ENCODE measurements at regions not wholly inside any gene's neighbourhood (a gene's known extent, or its start where the extent isn't known, plus 50 kb on each side); places are given as distances from the start of the nearest gene placed in this dataset.
A peak's percentile ranks its signal among the peaks of the same experiment; 100 is the strongest.
"Not testable (repeated sequence)": the region's sequence is repeated elsewhere in the genome, so short reads cannot be mapped to it uniquely, and the experiment has no call there.

DNA sequence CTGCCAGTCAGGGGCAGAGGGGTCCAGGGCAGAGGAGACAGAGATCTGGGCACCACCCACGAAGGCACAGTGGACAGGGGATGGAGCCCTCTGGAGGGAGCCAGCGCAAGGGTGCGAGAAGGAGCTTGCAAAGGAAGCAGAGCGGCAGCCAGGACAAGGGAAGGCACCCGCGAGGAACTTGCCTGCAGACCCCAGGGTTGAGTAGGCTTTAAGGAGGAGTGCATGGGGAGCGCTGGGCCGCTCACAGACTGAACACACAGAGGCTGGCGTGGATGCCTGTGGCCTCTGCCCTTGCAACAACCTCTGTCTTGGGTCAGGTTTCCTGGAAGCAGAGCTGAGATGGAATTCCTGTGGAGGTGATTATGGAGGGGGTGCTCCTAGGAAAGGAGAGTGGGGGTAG, 374.4 kb downstream of the CNTNAP3B start:
- DNase-seq (ENCODE audit: low read depth in 2 of 2) = not testable (repeated sequence)

DNA sequence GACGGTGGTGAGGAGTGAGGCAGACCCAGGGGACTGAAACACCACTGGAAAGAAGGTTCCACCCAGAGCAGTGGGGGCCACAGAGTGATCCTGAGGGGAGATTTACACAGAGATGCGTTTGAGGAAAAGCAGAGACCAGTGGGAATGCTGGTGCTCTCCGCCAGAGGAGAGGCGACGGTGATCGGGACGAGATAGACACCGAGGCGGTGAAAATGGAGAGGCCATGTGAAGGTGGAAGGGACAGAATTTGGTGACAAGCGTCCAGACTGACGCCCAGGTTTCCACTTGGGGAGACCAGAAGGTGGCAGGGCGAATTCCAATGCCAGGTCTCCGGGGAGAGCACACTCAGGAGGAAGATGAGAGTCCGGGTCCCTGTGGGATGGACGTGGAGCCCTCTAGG, 374.8 kb downstream of the CNTNAP3B start:
- DNase-seq (ENCODE audit: low read depth in 2 of 2) = not testable (repeated sequence)

DNA sequence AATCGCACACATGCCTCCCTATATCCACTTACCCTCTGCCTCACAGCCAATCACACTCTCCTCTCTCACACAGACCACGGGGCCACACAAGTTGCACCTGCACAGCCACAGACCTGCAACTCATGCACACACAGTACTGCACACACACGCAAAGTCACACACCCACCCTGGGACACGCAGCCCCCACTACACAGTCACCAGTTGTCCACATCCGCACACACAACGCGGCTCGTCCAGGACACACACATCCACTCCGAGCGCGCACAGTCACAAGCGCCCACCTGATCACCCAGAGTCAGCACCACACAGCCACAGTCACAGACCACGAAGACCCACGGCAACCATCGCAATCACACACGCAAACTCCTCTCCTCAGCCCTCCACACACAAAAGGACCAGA, 387.3 kb downstream of the CNTNAP3B start:
- not testable (repeated sequence) for DNase-seq (ENCODE audit: low read depth in 2 of 2)

DNA sequence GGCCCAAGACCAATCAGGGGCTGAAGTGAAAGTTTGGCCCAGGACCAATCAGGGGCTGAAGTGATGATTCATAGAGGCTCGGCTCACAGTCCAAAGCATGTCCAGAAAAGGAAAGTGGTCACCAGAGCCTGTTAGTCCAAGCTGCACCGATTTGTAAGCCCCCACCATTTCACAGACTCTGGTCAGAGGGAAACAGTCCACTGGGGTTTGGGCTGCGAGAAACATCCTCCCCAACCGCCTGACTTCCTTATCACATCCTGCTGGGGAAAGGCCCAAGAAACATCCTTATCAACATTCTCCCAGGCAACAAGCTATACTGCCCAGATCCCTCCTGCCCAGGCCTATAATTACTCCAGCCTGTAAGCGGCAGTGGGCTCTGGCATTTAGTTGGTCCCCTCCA, 388.1 kb downstream of the CNTNAP3B start:
- not testable (repeated sequence) for DNase-seq (ENCODE audit: low read depth in 2 of 2)

DNA sequence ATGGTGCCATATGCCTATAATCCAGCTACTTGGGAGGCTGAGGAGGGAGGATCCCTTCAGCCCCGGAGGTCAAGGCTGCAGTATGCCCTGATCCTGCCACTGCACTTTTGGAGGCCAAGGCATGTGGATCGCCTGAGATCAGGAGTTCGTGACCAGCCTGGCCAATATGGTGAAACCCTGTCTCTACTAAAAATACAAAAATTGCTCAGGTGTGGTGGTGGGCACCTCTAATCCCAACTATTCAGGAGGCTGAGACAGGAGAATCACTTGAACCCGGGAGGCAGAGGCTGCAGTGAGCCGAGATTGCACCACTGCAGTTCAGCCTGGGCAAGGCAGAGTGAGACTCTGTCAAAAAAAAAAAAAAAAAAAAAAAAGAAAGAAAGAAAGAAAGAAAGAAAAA, 390.5 kb downstream of the CNTNAP3B start:
- DNase-seq (ENCODE audit: low read depth in 2 of 2) = not testable (repeated sequence)

DNA sequence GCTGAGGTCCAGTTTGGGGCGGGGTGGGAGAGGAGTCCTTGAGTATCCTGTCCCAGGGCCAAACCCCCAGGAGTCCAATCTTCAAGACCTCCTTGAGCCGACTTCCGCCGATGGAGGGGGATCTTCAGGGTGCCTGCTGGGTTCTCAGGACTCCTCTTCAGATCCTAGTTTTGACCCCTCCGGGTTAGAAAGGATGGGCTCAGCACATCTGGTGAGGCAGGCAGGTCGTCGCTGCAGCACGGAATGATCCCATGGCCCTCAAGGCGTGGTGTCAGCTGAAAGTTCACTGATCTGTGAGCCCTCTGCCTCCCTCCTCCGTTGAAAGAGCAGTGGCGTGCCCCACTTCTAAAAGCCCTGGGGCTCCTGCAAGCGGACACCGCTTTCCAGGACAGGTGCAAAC, 430.0 kb downstream of the CNTNAP3B start:
- not testable (repeated sequence) for DNase-seq (ENCODE audit: low read depth in 2 of 2)

DNA sequence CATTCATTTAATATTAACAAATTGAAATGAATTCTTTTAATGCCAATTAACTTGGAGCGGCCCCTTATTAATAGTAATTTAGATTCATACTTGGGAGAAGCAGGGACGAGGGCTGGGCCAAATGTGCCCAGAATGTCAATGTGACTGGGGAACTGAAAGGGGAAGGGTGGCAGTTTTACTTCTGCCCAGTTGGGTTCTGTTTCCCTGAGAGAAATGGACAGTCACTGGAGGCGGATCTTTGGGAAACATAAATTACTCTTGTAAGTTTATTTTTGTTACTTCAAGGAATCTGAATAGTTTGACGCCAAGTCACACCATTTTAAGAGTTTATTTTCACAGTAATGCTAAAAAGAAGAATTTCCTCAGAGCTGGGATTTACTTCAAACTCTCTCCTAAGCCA, 432.1 kb downstream of the CNTNAP3B start:
- not testable (repeated sequence) for DNase-seq (ENCODE audit: low read depth in 2 of 2)

DNA sequence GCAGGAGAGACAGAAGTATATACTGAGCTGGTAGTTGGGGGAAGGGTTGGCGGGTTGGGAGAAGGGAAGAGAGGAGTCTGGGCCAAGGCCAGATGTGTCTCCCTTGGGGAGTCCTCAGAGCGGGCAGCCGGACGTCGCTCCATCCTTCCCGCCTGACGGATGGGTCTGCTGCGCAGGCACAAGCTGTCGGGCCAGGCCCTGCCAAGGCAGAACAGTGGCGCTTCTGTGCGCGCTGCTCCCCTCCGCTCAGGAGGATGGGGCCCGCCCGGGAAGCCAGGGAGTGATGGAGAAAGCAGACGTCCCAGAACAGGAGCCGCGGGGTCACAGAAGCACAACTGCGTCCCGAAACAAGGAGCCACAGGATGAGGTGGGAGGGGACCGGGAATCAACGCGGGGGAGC, 449.9 kb downstream of the CNTNAP3B start:
- not testable (repeated sequence) for DNase-seq (ENCODE audit: low read depth in 2 of 2)

DNA sequence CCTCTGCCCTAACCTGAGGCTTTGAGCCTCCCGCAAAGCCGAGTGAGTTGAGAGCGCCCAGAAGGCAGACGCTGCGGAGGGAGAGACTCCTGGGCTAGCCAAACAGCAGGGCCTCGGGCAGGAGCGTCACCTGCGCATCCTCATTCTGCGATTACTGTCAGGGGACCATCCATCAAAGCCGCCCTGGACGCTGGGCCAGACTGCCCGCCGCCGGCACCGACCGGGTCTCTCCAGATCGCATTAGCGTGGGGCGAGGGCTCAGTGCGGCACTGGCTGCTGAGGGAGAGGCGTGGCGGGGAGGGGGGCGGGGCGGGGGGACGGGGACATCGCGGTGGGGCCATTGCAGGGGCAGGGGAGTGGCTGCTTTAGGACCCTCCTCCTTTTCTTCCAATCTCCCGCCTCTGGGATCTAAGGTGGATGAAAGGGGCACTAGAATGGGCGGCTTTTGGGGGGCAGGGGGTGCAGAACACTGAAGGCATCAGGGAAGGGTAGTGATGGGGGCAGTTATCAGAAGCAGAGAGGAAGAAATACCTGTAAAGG, 465.7 kb downstream of the CNTNAP3B start:
- not testable (repeated sequence) for DNase-seq (ENCODE audit: low read depth in 2 of 2)

DNA sequence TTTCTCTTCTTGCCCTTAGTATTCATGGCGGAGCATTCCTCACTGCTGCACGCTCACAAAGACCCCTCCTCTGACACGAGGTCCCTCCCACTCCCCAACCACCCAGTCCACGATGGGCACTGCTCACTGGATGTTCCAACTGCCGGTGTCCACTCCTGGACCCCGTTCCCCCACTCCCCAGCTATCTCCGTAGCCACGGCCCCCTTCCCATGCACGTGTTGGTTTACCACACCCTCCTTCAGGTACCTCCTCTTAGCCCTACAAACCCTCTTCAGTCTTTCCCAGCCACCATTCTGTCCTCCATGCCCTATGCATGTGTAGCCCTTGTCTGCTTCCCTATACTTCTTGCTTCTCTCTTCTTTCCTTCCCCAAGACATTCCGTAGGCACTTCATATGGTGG, 469.6 kb upstream of the ZNG1F start:
- DNase-seq (ENCODE audit: low read depth in 2 of 2) = not testable (repeated sequence)

DNA sequence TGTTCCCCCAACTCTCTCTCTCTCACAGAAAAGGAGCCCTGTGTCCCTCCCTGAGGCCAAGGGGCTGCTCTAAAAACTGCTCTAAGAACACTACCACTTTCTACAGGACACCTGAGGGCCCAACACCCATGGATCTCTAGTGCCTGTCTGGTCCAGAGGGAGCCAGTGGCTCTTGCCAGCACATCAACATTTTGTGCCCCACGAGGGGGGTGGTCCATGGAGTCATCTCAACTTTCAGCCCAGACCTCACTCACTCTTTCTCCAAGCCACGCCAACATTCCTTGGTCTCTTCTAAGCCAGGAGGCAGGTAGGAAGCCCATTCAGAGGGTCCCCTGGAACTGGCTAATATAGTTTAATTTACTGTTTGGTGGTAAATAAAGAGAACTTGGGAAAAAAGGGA, 469.0 kb upstream of the ZNG1F start:
- not testable (repeated sequence) for DNase-seq (ENCODE audit: low read depth in 2 of 2)

DNA sequence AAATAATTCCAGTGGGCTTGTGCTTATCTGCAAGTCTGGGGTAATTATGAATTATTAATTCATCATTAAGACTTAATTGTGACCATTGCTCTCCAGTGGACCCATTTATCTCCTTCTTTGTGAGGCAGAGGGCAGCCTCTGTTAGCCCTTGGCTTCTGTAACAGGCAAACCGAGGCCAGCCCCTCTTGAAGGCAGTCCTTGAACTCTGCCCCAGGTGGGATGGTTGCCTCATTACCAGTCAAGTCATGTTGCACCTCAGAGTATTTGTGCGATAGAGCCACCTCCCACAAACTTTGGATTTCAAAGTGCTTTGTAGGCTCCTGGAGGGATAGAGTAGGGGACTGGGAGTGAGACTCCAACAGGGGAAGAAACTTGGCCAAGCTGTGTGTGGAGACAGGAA, 468.0 kb upstream of the ZNG1F start:
- DNase-seq (ENCODE audit: low read depth in 2 of 2) = not testable (repeated sequence)

DNA sequence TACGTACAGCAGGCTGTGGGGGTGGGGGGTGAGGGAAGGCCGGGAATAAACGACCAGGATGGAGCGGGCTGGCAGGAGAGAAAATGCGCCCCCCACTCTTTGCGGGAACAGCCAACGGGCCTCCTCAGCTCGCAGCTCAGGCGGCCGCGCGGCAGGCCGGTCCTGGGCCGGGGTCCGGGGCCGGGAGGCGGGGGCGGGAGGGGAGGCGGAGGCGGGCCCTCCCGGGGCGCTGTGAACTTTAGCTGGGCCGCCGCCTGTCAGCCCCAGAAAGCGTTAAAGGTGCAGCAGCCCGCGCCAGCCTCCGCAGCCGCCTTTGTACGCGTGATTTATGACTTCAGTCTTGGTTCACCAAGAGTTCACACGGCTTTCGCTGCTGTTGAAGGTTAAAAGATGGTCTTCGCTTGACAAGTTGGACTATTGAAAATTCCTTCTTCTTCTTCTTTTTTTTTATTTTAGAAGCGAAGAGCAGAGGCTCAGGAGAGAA, 466.0 kb upstream of the ZNG1F start:
- not testable (repeated sequence) for DNase-seq (ENCODE audit: low read depth in 2 of 2)

DNA sequence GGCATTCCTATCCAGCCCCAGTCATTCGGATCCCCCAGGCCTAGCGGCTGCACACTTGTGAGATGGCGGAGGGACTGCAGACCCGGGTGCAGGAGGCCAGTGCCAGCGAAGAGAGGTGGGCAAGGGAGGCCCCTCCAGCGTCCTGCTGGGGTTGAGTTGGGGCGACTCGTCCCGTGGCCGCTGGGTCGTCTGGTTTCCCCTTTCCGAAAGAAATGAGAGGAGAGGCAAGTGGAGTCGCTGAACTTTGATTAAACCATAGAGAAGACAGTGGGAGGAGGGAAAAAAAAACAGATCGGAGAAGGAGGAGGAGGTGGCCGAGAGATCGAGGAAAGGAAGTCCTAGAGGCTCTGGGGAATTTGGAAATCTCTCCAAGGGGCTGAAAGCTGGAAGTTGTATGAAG, 465.2 kb upstream of the ZNG1F start:
- DNase-seq (ENCODE audit: low read depth in 2 of 2) = not testable (repeated sequence)

DNA sequence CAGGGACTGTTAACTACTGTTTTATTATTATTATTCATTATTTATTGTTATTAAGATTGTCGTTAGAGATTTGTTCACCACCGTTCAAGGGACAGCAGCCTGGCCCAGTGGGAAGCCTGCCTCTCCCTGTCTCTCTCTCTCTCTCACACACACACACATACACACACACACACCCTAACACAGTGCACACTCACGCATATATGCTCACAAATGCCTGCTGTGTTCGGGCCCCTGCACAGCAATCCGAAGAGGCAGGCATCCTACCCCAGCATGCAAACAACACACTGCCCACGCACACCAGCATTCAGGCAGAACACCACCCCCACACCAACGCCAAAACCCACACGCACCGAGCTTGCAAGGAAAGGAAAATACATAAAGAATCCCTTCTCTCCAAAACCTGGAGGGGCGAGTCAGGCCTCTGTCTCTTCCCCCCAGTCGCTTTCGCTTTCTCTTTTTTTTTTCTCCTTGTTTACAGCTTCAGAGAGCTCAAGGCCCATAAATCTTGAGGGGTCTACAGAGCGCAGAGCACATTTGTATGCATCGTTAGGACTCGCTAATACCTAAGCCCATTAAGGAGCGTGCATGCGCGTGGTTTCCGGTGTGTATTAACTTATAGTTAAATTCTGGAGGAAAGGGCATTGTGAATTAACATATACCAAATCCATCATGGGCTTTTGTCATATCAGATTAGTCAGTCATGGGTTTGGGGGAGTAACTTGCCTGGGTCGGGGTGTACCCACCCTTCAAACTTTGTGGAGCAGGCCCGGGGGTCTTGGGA, 464.6 kb upstream of the ZNG1F start:
- not testable (repeated sequence) for DNase-seq (ENCODE audit: low read depth in 2 of 2)

DNA sequence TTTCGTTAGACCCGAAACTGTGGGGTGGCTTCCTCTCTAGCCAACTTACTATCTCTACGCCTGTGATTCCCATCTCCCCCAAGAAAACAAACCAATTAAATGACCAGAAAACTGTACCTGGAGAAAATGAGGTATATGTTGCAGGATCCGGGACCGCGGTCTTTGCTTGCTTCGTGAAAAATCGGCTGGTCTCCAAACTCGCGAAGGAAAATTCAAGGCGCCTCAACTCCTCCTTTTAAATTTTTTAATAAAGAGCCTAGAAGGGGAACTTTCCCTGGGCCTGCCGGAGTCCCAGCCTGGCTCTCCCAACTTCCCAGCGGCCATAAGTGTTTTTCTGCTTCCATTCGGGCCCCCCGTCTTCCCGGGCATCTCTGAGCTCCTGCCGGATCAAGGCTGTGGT, 463.7 kb upstream of the ZNG1F start:
- DNase-seq (ENCODE audit: low read depth in 2 of 2) = not testable (repeated sequence)

DNA sequence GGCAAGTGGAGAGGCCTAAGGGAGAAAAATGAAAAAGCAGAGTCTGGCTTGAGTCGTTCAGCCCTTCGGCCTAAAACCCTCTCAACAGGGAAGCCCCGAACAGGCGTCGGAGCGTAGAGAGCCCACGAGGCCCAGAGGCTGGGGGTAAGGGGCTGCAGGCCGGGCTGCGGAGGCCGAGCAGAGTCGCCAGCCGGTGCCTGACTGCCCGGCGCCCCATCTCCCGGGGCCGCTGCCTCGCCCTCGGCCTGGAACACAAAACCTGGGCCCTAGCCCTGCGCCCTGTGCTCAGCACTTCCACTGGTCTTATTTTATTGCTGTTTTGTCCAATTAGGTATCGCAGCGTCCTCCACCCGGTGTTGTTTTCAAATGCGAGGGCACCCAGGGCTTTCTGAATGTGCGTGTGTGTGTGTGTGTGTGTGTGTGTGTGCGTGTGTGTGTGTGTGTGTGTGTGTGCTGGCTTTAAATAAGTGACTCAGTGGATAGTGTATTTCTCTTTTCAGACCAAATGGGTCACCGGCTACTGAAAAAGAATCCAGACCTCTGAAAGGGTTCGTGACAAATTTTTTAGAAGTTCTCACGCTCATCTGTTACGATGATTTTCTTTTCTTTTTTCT, 463.1 kb upstream of the ZNG1F start:
- DNase-seq (ENCODE audit: low read depth in 2 of 2) = not testable (repeated sequence)

DNA sequence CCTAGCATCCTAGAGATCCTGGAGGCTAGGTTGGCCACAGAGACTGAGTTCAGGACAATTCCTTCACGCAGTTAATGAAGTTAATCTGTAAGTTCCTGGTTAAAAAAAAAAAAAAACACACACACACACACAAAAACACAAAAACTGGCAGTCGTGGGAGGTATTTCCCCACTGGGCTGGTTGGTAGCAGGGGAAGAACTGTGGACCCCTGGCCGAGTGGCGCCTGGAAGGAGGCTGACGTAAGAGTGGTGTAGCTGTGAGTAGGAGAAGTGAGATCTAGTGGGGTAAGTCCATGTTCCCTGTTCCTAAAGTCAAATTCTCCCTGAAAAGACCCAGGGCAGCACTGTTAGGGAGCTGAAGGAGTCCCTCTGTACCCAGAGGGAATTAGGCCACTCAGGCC, 461.0 kb upstream of the ZNG1F start:
- DNase-seq (ENCODE audit: low read depth in 2 of 2) = not testable (repeated sequence)

DNA sequence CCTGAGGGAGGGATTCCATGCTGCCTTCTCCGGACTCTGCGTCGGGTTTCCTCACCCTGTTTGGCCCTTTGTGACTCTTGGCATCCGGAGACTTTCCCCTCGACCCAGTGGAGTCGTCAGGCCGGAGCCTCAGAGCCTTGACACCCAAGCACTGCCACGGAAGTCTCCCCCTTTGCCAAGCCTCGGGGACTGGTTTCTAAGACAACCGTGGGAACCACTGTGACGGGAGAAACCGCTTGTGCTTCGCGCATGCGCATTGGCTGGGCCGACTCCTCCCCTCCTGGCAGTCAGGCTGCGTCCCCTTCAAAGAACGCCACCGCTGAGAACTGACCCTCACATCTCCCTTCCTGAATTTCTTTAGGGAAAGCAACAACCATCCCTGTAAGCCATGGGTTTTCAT, 459.4 kb upstream of the ZNG1F start:
- DNase-seq (ENCODE audit: low read depth in 2 of 2) = not testable (repeated sequence)

DNA sequence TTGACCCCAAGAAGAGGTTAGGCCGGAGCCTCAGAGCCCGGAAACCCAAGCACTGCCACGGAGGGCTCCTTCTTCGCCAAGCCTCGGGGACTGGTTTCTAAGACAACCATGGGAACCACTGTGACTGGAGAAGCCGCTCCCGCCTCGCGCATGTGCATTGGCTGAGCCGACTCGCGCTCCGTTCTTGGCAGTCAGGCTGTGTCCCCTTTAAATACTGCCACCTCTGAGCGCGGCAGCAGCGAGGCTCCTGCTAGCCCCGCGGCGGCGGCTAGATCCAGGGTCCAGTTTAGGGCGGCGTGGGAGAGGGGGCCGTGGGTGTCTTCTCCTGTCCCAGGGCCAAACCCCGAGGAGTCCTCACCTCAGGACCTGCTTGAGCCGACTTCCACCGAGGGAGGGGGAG, 457.1 kb upstream of the ZNG1F start:
- DNase-seq (ENCODE audit: low read depth in 2 of 2) = not testable (repeated sequence)

DNA sequence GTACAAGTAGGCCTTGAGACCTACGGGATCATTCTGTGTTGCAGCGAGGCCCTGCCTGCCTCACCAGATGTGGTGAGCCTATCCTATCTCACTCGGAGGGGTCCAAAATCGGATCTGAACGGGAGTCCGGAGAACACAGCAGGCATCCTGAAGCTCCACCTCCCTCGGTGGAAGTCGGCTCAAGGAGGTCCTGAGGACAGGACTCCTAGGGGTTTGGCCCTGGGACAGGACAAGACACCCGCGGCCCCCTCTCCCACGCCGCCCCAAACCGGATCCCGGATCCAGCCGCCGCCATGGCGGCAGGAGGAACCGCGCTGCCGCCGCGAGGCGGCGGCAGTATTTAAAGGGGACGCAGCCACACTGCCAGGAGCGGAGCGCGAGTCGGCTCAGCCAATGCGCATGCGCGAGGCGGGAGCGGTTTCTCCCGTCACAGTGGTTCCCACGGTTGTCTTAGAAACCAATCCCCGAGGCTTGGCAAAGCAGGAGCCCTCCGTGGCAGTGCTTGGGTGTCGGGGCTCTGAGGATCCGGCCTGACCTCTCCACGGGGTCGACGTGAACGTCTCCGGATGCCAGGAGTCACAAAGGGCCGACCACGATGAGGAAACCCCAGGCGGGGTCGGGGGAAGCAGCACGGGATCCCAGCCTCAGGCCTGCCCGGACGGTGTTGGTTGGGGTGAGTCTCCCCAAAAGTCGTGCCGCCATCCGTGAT, 454.6 kb upstream of the ZNG1F start:
- DNase-seq (ENCODE audit: low read depth in 2 of 2) = peak; percentile 28 to 31

DNA sequence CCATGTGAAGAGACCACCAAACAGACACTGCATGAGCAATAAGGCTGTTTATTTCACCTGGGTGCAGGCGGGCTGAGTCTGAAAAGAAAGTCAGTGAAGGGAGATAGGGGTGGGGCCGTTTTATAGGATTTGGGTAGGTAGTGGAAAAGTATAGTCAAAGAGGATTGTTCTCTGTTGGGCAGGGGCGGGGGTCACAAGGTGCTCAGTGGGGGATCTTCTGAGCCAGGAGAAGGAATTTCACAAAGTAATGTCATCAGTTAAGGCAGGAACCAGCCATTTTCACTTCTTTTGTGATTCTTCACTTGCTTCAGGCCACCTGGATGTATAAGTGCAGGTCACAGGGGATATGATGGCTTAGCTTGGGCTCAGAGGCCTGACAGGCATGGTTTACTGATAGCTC, 444.6 kb upstream of the ZNG1F start:
- not testable (repeated sequence) for DNase-seq (ENCODE audit: low read depth in 2 of 2)
